GM21737 (cell line): ENCODE measurements at regions not wholly inside any gene's neighbourhood (a gene's known extent, or its start where the extent isn't known, plus 50 kb on each side); places are given as distances from the start of the nearest gene placed in this dataset.

Source experiments
- ATAC-seq: cut with Tn5 transposase; IDR thresholded peaks from one replicate; pipeline ENCODE4 v1.9.1; 2021; ENCODE audit warnings: mild to moderate bottlenecking, moderate library complexity; ENCODE audit not compliant: unreplicated experiment

DNA sequence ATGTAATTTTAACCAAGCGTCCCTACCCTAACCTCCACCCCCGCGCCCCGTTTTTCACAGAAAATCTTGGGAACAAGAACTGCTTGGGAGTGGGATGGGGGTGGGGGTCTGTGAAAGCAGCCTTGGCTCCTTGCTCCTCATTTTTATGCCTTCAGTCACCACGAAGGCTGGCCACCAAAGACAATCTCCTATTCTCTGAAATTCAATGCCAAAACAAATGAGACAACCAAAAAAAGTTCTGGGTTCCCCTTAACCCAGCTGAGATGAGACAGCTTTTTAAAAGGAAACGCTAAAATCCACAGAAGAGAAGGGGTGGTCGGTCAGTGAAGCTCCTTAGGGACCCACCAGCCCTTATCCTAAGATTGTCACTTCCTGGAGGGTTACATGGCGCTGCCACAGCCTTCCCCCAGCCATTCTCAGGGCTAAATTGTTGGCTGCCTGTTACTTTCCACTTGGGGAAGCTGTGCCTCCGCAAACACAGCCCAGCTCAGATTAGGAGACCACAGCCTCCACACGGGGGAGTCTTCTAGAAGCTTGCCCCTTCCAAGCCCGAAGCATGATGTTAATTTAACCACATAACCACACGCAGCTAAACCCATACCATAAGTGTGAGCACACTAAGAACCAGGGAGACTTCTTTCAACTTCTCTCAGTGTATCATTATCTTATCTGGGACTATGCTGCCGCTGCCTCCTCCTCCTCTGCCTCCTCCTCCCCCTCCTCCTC is 136.3 kb downstream of the FOXD1 start:
- no peak for ATAC-seq

DNA sequence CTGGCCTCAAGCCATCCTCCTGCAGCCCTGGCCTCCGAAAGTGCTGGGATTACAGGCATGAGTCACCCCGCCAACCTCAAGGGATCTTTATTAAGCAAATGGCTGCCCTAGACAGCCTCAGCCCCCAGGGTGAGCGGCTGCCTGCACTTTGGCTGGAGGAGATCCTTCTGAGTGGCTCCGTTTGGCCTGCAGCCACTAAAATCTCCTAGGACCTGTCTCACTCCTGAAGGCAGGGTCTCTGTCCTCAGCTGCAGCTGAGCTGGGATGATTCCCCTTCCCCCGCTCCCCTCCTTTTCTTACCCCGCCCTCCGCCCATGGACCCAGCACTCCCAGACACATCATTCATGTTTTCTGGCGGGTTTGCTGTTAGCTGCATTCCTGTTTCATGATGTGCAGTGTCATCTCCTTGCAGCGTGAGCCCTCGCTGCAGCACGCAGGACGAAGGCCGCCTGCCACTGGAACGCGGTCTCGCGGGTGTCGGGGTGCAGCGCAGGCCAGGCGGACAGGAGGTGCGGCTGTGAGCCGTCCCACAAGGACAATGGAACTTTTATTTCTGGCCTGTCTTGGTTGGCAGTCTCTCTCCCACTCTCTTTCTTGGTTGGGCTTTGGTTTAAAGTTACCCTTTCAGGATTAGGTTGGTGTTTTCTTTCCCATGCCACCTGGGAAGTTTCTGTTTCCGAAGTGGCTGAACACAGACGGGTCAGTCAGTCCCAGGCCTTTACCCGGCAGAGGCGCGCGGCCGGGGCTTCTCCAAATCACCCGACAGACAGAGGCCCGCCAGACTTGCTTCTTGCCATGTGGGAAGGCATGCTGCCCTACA is 137.1 kb downstream of the FOXD1 start:
- no peak for ATAC-seq

DNA sequence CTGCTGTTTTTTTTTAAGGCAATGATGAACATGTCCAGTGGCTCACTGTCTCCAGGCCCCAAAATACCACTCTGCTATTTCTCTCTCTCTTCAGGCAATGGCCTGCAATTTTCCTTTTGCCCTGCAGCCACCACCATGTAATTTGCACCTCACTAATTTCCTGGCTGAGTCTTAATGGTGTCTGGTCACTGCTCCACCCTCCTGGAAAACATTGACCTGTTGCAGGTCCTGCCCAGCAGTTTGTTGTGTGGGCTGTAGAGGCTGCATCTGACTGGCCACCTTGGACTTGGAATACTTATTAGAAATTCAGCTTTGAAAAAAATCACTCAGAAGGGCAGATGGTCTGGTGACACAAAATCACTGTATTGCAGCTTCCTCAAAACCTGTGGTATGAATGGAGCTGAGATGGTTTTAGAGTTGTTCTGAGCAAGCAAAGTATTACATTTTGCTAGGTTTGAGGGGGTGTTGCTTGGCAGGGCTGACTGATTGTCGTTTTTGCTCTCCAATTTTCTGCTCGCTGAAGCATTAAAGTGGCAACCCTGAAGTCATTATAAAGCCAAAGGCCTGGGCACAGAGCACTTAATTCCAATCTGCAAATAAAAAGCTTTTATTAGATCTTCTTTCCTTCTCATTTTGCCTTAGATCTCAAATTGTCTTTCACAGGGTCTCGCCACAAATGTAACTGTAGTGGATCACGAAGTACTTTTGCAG is 134.8 kb downstream of the TMEM174 start:
- no peak for ATAC-seq

DNA sequence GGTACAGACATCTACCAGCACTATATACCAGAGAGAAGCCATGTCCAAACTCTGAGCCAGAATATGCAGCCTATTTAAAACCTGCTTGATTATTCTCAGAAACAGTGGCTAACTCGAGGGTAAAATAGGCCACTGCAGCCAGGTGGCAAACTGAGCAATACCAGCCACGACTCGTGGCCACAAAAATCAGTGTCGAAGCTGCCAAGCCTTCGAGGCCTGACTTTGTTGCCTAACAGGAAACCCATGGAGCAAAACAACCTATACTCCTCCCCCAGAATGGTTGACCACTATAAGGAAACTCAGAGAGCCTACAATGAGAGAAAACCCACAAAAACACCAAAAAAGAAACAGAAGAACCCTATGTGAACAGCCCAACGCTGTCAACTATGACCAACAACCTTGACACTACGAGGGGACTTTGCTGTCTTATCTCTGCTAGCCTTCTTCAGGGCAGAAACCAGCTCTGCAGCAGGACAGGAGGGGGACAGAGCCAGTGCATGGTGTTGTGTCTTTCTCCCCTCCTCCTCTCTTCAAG is 133.8 kb downstream of the TMEM174 start:
- no peak for ATAC-seq

DNA sequence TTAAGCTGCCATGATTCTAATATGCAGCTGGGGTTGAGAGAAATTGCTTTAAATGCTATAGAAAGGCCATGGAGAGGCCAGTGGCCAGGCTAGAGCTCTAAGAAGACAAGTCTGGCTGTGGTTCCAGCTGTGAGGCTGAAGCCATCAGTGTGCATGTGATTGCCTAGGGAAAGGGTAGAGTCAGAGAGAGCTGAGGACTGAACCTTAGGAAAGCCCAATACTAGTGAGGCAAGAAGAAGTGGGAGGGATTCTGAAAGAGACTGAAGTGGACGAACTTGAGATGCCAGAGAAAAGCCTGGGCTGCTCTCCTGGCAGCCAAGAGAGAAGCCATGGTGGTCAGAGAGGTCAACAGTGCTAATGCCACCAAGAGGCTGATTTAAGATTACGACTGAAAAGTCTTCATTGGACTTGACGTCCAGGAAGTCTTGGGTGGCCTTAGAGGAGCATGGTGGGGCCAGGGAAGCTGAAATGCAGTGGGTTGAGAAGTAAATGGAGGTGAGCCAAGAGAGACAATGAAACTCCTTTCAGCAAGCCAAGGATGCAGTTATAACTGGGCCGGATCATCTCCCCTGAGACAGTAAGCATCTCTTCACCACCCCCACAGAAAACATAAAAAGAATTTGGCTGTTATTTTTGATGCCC is 133.2 kb downstream of the TMEM174 start:
- ATAC-seq = no peak

DNA sequence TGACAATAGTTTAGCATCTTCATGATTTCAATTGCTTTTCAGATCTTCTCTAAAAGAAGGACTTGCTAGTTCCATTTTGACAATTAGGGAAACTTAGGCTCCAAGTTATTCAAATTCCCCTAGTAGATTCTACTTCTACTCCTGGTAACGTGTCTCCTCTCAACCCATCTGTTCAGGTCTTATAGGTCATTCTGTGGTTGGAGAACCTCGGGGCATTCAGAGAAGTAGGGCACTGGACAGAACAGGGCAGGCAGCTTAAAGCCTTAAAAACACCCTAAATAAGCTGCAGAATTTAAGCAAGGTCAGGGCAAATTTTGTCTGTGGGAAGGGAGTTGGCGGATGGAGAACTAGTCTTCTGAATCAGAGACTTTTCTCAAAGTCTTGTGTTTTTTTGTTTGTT is 132.4 kb downstream of the TMEM174 start:
- ATAC-seq = no peak

DNA sequence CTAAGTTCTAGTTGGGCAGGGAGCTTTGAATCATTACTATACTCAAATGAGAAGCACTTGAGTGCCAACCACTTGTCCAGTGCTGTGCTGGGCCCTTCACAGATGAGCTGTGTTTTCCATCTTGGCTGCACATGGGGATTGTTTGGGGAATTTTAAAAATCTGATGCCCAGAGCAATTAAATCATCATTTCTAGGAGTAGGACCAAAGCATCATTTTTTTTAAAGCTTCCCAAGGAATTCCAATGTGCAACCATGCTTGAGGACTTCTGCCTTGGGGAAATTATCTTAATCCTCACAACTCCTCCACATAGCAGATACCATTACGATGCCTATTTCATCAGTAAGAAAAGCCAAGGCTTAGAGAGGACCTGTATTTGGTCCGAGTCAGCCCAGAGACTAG is 131.4 kb downstream of the TMEM174 start:
- no peak for ATAC-seq

DNA sequence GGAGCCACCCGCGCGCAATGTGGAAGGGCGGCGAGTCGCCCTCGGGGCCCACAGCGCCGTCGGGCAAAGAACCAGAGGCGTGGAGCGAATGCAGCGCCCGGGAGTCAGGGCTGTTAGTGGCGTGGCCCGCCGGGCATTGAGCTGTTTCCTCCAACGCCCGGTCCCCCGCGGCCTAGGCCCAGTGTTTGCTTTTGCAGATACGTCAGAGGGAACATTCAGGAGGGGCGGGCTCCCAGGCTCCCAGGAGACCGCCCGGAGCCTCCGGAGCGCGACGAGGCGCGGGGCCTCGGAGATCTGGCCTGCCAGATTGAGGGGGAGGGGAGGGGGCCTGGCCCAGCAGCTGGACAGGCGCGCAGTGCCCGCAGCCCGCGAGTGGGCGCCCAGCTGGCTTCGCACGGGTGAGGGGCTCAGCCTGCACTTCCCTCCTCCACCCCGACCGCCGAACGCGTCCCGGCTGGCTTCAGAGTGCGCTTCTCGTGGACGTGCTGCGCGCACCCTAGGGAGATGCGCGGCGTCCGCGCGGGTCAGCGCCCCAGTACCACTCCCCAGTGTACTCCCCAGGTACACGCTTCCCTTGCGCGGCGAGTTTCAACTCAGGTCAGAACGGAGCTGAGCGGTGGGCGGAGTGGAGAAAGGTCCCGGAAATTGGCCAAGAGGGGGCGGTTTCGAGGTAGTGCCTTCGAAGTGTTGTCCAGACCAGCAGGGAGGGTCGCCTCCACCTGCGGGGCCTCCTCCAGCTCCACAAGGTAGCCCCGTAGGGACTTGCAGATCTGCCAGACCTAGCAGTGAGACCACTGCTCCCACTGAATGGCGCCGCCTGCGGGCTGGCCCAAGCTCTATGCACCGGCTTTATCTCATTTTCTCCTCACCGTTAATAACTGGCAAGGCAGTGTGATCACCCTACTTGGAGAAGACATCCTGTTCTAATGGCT is 130.4 kb downstream of the TMEM174 start:
- no peak for ATAC-seq

DNA sequence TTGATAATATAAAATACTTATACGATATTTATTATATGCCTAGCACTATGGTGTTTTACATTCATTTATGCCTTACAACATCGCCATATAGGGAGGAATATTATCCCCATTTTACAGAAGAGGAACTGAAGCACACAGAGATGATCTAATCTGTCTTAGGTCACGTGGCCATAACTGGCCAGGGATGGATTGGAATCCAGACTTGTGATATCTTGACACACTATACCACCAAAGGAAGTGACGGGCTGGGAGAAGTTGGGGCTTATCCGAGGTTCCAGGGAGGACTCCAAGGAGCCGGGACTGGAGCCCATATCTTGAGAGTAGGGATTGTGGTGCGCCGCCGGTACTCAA is 129.8 kb downstream of the TMEM174 start:
- no peak for ATAC-seq

DNA sequence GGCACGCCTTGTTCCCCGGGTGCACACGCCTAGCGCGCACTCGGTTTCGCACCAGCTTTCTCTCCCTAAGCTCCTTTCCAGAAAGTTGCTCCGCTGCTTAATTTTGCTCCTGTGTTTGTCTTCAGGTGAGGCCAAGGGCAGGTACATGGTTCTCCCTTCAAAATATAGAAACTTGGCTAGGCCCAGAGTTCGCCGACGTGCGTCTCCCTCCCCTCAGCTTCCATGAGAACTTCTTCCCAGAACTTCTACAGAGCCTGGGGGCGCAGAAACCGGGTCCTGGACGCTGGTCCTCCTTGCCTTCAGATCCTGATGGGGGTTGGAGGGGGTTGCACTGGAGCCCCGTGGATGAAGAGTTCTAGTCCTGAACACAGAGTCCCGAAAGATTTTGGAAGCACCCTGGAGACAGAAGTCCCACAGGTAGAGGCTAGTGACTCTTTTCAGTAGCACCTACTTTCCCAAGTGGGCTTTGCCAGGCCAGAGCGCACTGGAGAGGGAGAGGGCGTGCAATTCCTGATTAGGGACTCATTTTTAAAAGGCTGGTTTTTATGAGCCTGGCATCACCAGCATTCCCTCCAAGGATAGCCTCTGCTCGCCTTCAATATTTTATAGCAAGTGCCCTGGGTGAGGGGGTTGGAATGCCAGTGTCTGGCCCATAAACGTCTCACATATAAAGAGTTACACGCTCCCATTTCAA is 128.4 kb downstream of the TMEM174 start:
- no peak for ATAC-seq

DNA sequence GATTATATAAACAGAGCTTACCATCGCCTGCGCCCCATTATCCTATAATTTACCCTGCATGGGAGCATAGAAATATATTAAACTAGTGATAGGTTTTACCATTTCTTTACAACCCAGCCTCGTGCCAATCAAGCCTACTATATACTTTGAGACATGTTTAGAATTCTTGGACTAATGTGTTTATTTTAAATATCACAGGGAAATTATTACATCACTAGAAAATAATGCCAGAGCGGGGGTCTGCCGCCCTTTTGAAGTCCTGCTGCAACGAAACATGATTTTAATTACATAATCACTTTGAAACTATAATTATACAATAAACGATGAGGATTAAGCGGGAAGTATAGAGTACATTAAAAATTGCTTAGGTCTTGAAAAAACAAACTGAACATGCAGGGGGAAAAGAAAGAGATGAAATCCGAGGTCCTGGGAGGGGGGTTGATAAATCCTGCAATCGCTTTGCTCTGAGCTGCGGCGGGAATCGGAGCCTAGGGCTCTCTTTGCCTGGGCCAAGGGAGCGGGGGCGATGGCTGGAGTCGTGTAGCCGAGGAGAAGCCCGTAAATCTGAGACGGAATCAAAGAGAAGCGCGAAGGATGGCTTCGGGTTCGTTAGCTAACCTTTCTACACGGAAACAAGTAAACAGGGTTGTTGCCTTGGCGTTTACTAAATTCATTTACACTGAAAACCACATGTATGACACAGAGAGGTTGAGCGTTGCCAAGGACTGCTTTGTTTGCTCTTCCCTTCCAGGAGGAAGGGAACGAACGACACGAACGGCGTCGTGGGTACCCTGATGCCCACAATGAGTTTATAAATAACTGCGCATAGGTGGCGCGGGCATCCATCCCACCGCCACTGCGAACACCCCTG is 127.6 kb downstream of the TMEM174 start:
- no peak for ATAC-seq

DNA sequence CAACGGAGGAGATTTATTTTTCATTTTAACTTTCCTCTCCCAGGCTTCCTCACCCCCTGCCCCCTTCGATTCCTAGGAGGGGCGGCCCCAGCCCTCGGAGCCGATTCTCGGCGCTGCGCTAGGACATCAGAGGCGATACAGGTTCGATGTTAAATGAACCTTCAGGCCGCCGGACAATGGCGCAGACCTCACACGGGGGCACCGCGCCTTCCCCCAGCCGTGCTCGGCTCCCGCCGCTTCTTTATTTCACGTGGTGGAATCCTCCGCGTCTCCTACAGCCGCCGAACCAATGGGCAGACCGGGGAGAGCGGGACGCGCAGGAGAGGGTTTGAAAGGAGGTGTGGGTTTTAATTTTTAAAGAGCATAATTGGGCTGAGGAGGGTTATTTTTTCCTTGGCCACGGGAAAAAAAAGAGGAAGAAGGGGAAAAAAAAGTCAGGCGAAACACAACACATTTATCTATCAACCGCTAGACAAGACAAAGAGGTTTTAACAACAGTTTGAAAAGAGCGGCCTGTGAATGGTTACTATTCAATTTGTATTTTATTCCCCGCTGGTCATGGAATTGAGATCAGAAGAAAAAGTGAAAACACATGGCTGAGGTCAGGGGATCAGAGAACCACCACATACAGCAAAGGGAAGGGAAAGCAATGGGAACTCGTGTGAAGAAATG is 126.8 kb downstream of the TMEM174 start:
- no peak for ATAC-seq

DNA sequence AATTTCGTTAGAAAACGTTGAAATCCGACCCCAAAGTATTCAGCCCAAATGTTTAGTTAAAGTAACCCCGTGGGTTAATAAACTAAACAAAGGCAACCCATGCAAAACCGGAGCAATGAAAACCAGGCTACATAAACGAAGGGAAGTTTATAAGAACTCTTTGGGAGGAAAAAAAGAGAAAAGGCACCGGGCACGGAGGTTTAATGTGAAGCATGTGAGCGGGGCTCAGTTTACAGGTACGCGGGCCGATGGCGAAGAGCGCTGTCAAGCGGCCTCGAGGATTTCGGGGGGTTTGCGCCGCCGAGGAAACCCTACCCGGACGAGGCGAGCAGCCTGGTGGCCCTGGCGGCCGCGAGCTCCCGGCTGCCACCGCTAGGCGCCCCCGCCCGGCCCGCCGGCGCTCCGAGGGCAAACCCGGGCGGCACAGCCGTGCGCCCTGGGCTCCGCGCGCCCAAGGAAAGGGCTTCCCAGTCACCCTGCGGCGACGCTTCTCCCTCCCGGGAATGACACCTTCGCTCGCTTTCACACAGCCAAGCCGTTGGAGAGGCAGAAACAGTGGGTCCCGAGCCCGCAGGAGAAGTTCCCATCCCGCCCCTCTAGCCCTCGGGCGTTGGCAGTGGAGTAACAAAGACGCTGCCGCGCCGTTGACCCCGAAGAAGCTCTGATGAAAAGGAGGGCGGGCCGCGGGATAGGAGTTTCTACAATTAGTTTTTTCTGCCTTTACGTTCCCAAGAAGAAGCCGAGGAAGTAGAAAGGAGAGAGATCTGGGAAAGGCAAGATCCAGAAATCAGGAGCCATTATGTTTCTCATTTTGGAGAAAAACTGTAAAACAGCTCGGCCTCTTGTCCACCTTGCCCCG is 126.0 kb downstream of the TMEM174 start:
- no peak for ATAC-seq

DNA sequence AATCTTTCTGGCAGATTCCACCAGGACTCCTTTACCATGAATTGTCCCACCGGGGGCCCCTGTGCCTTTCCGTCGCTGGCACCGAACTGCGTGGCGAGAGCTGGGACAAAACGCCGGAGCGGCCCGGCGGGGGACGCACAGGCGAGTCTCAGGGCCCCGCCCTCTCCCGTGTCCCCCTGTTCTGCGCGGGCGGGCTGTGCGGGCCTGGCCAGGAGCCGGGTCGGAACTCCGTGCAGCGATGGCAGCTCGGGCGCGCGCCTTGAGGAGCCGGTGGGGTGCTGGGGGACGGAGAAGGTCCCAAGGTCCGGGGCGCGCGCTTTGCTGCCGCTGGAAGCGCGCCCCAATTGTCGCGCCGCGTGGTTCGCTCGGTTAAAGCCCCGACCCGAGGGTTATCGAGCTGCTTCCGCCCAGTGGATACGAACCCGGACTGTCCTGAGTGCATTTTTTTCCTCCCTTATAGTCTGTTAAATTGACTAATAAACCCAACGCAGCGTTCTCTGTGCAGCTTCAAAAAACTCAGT is 125.3 kb downstream of the TMEM174 start:
- no peak for ATAC-seq

DNA sequence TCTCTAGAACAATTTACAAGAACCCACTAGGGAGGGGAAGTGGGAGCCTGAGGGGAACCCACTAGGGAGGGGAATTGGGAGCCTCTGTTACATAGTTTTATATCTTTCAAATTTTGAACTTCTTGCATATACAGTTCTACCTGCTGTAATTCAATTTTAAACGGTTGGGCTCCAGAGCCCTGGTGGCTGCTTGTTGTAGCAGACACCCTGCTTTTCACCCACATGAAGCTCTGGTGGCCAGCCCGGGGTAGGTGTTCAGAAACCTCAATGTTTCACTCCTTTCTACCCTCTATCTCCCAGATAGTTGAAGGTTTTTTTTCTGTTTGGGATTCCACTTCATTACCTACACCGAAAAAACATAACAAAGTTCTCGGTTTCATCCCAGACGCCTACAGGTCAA is 124.4 kb downstream of the TMEM174 start:
- no peak for ATAC-seq

DNA sequence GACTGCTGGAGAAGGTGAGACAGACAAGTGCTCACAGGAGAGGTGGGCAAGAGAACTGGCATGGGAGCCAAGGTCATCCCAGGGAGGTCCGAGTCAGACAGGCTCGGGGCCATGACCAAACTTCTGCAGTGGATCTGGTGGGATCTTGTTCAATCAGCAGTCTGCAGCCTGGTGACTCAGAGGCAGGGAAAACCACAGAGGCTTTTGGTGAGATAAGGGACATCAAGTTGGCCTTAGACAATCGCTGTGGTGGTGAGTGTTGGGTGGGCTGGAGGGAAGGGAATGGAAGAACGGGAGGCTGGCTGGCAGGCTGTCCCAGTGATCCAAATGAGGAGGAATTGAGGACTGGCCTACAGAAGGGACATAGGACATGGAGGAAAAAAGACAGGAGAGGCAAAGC is 123.8 kb downstream of the TMEM174 start:
- no peak for ATAC-seq

DNA sequence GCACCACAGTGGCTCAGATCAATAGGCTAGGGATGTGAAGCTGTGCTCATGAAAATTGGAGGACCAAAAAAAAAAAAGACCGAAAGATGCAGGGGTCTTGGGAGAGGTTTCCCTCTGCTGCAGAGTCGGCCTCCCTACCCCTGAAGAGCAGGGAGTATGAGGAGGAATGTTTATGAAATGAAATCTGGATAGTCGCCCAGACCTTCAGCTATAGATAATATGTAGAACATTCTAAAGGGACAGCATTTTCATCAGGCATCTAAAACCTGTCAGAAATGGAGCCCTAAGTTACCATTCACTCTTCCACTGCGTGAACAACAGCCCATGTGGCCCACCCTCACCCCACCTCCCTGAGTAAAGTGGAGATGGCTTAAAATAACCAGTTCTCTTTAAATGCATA is 122.9 kb downstream of the TMEM174 start:
- ATAC-seq = no peak
